GM12891 (cell line): ENCODE measurements at regions not wholly inside any gene's neighbourhood (a gene's known extent, or its start where the extent isn't known, plus 50 kb on each side); places are given as distances from the start of the nearest gene placed in this dataset.

Experiments
- PAX5 ChIP-seq: IDR thresholded peaks from 2 replicates; pipeline ENCODE4 v1.6.1; 2011; ENCODE audit warnings: low read length, moderate library complexity, mild to moderate bottlenecking; ENCODE audit not compliant: insufficient read depth, severe bottlenecking
- POLR2A ChIP-seq: IDR thresholded peaks from 2 replicates; pipeline ENCODE4 v1.6.1; 2011; ENCODE audit warnings: low read depth, low read length, control low read depth
- POLR2AphosphoS5 ChIP-seq: IDR thresholded peaks from 2 replicates; pipeline ENCODE4 v1.6.1; 2011; ENCODE audit warnings: low read depth, low read length, control low read depth
- TAF1 ChIP-seq: IDR thresholded peaks from 2 replicates; pipeline ENCODE4 v1.6.1; 2011; ENCODE audit warnings: low read depth, low read length, control low read depth

GRCh38 chr12:124188084-124188483, 106.8 kb upstream of the RFLNA start:
- no peak for TF ChIP-seq POLR2A
- no peak for TF ChIP-seq POLR2AphosphoS5
- TF ChIP-seq TAF1, result no peak
- TF ChIP-seq PAX5, result no peak
